ENCODE measurements at regions not wholly inside any gene's neighbourhood (a gene's known extent, or its start where the extent isn't known, plus 50 kb on each side); places are given as distances from the start of the nearest gene placed in this dataset.

GRCh38 chr2:156897548-156897947, 360.0 kb upstream of the GALNT5 start:
- TF ChIP-seq TEAD4 (IDR thresholded peaks at IDR 0.05) (no peak), FOXM1 (IDR thresholded peaks at IDR 0.05; ENCODE audit: borderline replicate concordance, low read depth) (no peak), RAD21 (IDR thresholded peaks at IDR 0.05; ENCODE audit: low read depth) (no peak), TAF1 (IDR thresholded peaks at IDR 0.05; ENCODE audit: low read depth) (no peak), TCF12 (IDR thresholded peaks at IDR 0.05; ENCODE audit: low read depth) (no peak), MAX (IDR thresholded peaks at IDR 0.05) (no peak), CEBPB (IDR thresholded peaks at IDR 0.05) (no peak), EP300 (IDR thresholded peaks at IDR 0.05; ENCODE audit: borderline replicate concordance) (no peak), REST (IDR thresholded peaks at IDR 0.05; ENCODE audit: low read depth) (no peak), NFIC (IDR thresholded peaks at IDR 0.05) (no peak), CREB1 (IDR thresholded peaks at IDR 0.05; ENCODE audit: low read depth) (no peak), USF1 (IDR thresholded peaks at IDR 0.05) (no peak), EGR1 (IDR thresholded peaks at IDR 0.05) (no peak), YY1 (IDR thresholded peaks at IDR 0.05; ENCODE audit: low read depth) (no peak), ZBTB7A (IDR thresholded peaks at IDR 0.05; ENCODE audit: low read depth) (no peak)

GRCh38 chr2:156901373-156902031, 356.0 kb upstream of the GALNT5 start:
- TF ChIP-seq EGR1 (IDR thresholded peaks at IDR 0.05) (no peak), ZBTB7A (IDR thresholded peaks at IDR 0.05; ENCODE audit: low read depth) (no peak), YY1 (IDR thresholded peaks at IDR 0.05; ENCODE audit: low read depth) (no peak)

GRCh38 chr2:156903335-156903734, 354.2 kb upstream of the GALNT5 start:
- TF ChIP-seq YY1 (IDR thresholded peaks at IDR 0.05; ENCODE audit: low read depth) (no peak), USF1 (IDR thresholded peaks at IDR 0.05) (no peak), EGR1 (IDR thresholded peaks at IDR 0.05) (no peak), TCF12 (IDR thresholded peaks at IDR 0.05; ENCODE audit: low read depth) (no peak)

- no peak for TF ChIP-seq YY1 (IDR thresholded peaks at IDR 0.05; ENCODE audit: low read depth)
- no peak for TF ChIP-seq TEAD4 (IDR thresholded peaks at IDR 0.05)
- TF ChIP-seq EP300 (IDR thresholded peaks at IDR 0.05; ENCODE audit: borderline replicate concordance), result no peak
- TF ChIP-seq ZBTB7A (IDR thresholded peaks at IDR 0.05; ENCODE audit: low read depth), result no peak
- no peak for TF ChIP-seq TCF12 (IDR thresholded peaks at IDR 0.05; ENCODE audit: low read depth)
- TF ChIP-seq TAF1 (IDR thresholded peaks at IDR 0.05; ENCODE audit: low read depth), result no peak
- no peak for TF ChIP-seq NFIC (IDR thresholded peaks at IDR 0.05)
- TF ChIP-seq EGR1 (IDR thresholded peaks at IDR 0.05), result no peak
- no peak for TF ChIP-seq RAD21 (IDR thresholded peaks at IDR 0.05; ENCODE audit: low read depth)
- TF ChIP-seq CREB1 (IDR thresholded peaks at IDR 0.05; ENCODE audit: low read depth), result no peak
Observed at GRCh38 chr2:156907806-156908205, 349.7 kb upstream of the GALNT5 start.

- no peak for TF ChIP-seq ZBTB7A (IDR thresholded peaks at IDR 0.05; ENCODE audit: low read depth)
Observed at GRCh38 chr2:156908825-156909224, 348.7 kb upstream of the GALNT5 start.

- TF ChIP-seq CEBPB (IDR thresholded peaks at IDR 0.05), result no peak
- TF ChIP-seq EGR1 (IDR thresholded peaks at IDR 0.05), result no peak
- no peak for TF ChIP-seq CREB1 (IDR thresholded peaks at IDR 0.05; ENCODE audit: low read depth)
- no peak for TF ChIP-seq YY1 (IDR thresholded peaks at IDR 0.05; ENCODE audit: low read depth)
- no peak for TF ChIP-seq REST (IDR thresholded peaks at IDR 0.05; ENCODE audit: low read depth)
Observed at GRCh38 chr2:156909983-156910382, 347.5 kb upstream of the GALNT5 start.

GRCh38 chr2:156915332-156915731, 342.2 kb upstream of the GALNT5 start:
- no peak for TF ChIP-seq NFIC (IDR thresholded peaks at IDR 0.05)
- no peak for TF ChIP-seq MAX (IDR thresholded peaks at IDR 0.05)
- no peak for TF ChIP-seq EP300 (IDR thresholded peaks at IDR 0.05; ENCODE audit: borderline replicate concordance)
- TF ChIP-seq TAF1 (IDR thresholded peaks at IDR 0.05; ENCODE audit: low read depth), result no peak
- no peak for TF ChIP-seq TEAD4 (IDR thresholded peaks at IDR 0.05)
- TF ChIP-seq FOXM1 (IDR thresholded peaks at IDR 0.05; ENCODE audit: borderline replicate concordance, low read depth), result no peak
